ENCODE measurements at regions not wholly inside any gene's neighbourhood (a gene's known extent, or its start where the extent isn't known, plus 50 kb on each side); places are given as distances from the start of the nearest gene placed in this dataset.

DNA sequence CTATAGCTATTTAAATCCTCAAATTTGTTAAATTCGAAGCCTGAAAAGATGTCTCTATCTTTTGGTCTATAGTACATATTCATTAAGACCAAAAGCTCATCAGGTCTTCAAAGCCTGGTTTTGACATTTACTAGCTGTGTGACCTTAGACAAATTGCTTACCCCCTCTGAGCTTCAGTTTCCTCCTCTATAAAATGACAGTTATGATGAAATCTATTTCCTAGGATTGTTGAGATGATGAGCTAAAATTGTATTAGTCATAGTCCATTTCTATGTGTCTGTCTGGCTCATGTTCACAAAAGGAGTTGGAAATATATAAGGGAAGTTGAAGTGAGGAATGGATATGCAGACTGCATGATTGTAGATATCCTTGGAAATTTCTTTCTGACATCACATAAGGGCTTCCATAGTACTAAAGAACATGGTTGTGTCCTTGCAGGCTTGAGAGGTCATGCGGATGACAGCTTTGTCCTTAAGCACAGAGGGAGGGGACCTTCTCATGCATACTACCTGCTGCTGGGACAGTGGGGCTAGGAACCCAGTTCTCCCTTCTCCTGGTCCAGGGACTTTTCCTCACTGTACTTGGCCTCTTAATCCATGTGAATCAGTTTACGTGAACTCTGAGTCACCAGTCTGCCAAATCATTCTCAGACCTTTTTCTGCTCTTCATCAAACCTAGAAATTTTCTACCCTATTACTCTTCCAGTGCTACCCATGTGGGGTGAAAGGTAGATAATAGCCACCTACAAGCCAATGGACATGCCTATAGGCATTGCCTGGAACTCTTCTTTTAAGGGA is 487.5 kb upstream of the SALL1 start:
- DNase-seq, result no peak

DNA sequence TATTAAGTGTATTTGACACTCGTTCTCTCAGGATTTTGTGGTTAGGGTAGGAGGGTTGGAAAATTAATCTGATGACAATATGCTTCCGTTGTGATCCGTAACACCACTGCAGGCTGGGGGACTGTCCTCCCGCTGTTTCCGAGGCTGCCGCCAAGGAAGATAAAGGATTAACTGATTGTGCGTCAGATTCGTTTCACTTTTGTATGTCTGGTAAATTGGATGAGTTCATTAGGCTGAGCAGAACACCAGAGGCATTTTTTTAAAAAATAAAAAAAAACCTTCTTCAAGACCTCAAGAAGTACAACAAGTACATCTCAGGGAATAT is 486.7 kb upstream of the SALL1 start:
- DNase-seq, result no peak

- no peak for DNase-seq
These were observed 486.1 kb upstream of the SALL1 start for GRCh38 chr16:51636920-51637769.

DNA sequence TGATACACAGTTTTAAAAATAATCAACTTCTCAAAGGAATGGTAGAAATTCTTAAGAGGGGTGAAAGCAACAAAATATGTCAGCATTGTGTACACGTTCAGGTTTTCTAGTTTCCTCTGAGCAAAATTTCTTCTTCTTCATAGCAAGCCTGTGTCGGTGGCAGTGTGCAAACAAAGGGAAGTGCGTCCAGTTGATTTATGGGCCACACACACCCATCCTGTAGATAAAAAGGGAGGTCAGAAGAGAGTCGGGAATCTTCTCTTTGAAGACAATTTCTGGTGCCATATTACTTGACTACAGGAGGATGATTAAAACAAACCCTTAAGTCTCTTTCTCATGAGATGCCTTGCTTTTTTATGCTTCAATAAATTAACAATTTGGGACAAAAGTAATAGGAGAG is 484.1 kb upstream of the SALL1 start:
- no peak for DNase-seq

DNA sequence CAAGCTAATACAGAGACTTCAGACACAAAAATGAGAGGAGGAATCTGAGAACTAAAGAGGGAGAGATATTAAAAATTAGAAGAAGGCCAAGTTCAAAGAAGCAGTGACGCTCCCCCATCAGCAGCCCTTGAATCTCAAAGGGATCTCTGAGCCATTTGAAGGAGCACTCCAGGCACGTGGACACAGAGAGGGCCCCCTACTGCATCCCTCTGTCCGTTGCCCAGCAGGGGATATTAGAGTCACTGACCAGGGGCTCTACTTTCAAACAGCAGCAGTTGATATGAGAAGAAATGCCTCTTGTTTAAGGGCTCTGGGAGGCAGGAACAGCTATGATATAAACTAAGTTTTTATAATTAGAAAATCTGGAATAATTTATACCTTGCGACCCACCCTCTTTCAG is 479.0 kb upstream of the SALL1 start:
- DNase-seq, result no peak

DNA sequence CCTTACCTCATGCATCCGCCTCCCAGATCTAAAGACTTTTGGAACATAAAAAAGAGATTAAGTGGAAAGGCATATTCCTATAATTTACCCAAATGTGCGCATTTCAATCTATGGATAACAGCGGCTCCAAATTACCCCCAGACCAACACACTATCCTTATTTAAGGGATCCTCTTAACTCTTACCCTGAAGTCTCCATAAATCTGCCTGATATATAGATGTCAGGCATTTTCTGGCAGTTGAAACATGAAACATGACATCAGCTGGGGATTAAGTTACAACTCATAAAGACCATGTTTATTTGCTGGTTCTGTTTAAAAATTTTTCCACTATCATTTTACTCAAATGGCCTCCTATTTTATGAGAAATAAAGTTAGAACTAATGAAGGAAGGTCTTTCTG is 478.5 kb upstream of the SALL1 start:
- no peak for DNase-seq

DNA sequence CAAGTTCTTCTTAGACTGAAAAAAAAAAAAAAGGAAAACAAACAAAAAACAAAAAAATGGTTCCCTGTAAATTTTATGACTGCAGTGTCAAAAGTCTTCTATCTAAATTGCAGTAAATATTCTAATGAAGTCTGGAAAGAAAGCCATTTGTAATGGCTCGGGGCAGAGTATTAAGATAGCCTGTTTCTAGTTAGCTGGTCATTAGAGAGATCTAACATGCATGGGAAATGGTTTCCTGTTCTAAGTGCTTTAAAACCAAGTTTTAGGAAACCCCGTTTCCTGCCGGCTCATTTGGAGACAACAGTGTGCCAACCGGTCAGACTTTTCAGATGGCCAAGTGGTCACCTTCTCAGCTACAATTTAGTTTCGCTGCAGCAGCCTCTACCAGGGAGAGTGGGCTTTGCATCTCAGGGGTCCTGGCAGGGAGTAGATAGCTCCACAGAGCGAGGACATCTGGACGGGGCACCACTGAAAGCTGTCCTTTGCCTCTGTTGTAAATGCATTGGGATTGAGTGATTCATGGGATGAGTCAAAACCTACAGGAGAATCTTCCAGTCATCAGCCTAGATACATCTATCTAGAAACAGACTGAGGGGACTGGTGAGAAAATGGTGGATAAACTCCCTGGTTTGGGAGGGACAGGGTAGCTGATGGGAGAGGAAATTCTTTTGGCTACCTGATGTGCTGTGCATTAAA is 473.2 kb upstream of the SALL1 start:
- DNase-seq, result no peak

- DNase-seq, result no peak
These were observed 470.5 kb upstream of the SALL1 start for GRCh38 chr16:51621610-51622009.

DNA sequence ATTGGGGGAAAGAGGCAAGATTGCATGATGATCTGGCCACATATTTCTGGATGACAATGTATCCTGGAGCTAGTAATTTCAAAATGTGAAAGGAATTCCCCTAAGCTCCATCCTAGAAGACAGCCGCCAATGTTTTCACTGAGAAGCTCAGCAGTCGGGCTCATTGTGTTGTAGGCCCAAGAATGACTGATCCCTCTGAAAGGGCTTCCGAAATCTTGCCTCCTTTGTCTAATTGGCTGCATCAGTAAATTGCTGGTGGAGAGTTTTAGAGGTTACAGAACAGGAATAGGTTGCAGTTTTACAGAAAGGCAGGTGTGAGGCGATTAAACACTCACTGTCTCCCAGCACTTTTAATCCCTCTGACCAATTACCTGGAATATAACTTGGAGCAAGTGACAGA is 464.1 kb upstream of the SALL1 start:
- no peak for DNase-seq

DNA sequence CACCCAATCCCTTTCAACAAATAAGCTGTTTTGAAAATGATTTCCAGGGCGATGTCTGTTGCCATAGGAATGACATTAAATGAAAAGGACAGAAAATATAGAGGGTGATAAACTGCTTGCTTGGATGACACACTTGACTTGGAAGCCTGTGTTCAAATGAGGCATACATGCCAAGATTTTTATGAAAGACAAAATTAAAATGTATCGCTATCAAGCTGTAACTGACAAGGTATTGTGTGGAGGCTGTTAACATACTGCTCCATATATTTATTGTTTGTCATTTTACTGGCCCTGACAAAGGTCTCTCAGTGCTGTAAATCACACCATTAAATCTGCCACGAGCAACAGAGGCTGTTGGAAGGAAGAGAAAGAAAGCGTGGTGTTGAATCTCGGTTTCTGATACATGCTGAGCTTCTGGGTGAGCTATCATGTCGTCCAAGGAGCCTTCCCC is 456.2 kb upstream of the SALL1 start:
- no peak for DNase-seq

DNA sequence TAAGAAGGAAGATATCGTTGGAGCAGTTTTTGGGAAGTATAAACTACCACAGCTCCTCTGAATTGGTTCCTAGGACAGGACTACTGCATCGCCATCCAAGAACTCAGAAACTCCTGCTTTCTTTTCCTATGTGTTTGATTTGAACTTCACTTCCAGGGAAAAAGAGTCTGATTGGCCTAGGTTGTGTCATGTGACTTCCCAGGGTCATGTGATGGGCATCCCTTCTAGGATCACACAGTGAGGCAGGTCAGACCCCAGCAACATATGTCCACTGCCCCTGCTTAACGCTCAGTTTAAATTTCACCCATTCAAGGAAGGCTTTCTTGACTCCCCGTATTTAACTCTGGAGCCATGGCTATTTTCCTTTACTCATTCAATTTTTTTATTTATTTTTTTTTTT is 445.2 kb upstream of the SALL1 start:
- DNase-seq, result no peak

DNA sequence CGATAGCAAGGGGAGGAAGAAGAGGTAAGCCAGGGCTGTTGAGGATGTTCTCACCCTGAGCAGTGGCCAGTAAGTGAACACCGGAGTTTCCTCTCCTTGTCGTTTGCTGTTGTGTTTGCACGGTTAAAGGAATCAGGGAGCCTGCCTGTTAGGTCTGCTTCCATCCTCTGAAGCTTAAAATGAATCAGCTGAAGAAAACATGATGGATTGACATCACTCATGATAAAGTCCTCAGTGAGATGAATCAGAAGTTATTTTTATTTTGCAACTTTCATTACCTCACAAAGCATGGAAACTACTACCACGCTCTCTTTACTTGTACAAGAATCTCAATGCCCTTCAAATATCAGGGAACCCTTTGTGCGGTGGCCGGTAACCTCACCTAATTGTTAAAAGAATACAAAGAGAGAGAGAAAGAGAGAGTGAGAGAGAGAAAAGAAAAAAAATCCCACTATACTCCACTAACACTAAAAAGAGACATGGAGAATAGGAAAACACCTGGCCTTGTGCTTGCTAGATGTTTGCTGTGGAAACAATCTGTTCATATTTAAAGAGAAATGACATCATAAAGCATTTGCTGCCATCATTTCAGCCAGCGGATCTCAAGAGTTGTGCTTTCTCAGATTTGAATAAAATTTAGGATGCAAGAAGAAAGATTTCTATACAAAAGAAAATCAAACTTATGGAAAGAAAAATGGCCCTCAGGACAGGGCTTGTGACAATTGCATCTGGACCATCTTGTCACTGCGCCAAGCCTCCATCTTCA is 441.6 kb upstream of the SALL1 start:
- DNase-seq, result no peak

- DNase-seq, result no peak
These were observed 441.0 kb upstream of the SALL1 start for GRCh38 chr16:51592001-51592501.

GRCh38 chr16:51591480-51591879 is 440.4 kb upstream of the SALL1 start:
- no peak for DNase-seq

DNA sequence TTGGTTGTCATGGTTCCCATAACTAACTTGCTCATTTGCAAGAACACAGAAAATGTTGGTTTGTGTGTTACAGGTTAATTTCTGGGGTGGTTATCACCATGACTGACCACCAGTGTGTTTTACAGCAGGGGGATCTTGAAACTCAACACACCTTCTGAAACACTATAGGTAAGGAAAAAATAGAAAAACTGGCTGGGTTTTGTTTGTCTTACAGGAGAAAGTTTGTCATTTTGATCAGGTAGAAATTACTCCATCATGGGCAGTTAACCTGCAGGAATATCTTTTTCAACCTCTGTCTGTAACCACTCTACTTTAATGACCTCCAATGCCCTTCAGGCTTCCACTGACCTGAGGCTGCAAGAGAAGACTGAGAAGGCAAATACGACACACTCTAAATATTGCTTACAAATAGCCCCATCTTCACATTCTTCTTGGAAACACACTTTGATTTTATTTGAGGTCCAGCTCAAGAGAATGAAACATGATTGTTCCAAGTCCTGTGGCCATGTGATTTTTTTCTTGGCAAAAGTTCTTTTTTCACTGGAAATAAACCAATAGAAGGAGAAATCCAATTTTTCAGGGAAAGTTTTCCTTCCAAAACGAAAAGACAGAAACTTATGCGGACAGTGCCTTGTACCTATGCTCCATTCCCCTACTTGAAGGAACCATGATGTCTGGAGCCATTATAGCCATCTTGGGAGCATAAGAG is 428.7 kb upstream of the SALL1 start:
- DNase-seq, result no peak

DNA sequence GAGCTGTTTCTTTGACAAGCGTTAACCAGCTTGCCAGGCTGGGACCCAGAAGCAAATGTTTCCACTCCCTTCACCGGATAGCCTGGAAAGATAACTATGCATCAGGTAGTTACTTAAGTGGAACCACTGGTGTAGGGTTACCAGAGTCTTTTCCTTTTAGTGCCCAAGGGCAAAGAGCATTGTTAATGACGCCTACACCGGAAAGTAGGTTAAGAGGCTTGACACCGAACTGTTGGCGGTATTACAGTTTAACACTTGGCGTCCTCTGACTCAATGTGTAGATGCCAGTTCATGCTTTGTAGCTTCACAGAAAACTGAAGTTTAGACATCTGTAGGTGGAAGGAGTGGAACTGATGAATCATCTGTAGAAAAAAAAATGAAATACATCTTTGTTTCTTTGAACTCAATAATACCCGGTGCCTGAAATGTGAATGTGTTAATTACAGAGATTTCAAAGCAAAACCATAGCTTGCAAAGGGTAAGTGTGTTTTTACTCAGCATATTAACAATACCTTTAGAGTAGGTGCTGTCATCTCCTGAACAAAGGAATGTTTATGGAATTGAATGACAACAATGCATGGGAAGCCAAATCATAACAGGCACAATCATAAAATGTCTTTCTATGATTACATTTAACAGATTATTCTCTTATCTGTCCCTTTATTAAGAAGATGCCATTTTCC is 426.7 kb upstream of the SALL1 start:
- DNase-seq, result no peak

DNA sequence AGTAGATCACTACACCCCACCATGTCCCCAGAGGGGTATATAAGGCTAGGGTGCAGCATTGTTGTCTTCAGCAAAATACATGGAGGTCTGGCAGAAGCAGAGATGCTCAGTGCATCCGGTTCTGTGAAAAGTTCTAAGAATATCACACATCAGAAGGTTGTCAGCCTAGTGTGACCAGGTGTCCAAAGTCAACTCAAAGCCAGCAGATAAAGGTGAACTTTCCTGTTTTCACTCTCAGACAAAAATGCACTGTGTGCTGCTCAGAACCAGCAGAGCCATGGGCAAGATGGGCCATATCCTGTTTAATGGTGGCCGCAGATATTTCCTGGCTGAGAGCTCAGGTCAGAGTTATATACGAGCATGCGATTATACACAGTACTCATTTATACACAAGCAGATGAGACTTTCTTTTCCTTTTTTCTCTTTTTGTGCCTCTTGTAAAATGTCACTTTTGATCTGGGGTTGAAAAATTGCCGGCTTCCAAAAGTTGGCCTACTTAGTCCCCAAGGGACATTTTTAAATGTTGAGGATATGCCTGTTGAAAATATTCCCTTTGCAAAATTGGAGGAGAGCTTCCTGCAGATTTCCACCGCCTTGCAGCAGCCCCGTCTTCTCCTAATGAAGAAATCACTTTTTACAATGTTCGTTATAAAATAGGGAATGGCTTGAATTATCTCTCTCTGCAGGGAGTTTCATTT is 425.6 kb upstream of the SALL1 start:
- no peak for DNase-seq

- no peak for DNase-seq
These were observed 422.1 kb upstream of the SALL1 start for GRCh38 chr16:51573191-51573590.

DNA sequence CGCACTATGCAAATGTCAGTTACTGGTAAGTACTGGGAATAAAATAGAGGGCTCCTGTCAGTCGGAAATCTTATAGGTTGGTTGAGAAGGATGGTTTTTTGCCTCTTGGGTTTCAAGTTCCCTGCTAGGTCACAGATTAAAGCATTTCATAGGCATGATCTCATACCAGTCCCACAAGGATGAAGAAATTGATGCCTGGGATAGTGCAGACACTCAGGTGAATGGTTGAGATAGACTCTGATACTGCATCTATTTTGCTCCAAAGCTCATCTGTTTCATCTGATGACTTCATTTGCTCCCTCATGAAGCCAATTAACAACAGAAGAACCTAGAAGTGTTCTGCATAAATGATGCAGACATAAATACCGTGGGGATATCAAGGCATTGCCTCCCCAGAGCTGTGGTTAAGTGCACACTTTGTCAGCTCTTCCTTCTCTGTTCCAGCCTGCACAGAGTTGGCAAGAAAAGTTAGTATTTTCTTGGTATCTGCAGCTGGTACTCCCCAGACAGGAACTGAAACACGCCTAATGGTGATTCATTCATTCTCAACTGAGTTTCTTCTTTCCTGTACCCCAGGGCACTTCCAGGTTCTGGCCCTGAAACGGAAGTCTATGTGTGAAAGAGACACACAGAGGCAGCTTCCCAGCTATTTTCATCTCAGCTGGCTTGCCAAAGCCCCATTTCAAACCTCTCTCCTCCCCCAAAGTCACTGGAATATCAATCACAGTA is 418.3 kb upstream of the SALL1 start:
- DNase-seq, result peak in 1 of 2 donors; percentile 17

DNA sequence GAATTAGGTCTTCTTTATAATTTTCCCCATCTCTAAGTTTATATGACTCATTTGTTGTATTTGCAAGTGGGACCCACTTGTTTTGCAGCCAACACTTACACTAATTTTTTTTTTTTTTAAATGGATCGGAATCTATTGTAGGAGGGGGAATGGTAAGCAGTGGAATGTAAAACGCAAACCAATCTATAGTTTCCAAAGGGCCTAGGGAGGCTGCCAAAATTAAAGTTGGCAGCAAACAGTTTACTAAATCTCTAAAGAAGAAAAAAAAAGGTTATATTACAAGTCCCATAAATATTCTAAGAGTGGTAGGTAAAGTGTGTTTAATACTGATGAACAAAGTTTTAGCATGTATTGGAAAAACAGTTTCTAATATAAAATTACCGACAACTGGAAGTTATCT is 416.8 kb upstream of the SALL1 start:
- no peak for DNase-seq

All from hippocampal formation (tissue), 2 donors.